ENCODE measurements at regions not wholly inside any gene's neighbourhood (a gene's known extent, or its start where the extent isn't known, plus 50 kb on each side); places are given as distances from the start of the nearest gene placed in this dataset.
A peak's percentile ranks its signal among the peaks of the same experiment; 100 is the strongest.

DNA sequence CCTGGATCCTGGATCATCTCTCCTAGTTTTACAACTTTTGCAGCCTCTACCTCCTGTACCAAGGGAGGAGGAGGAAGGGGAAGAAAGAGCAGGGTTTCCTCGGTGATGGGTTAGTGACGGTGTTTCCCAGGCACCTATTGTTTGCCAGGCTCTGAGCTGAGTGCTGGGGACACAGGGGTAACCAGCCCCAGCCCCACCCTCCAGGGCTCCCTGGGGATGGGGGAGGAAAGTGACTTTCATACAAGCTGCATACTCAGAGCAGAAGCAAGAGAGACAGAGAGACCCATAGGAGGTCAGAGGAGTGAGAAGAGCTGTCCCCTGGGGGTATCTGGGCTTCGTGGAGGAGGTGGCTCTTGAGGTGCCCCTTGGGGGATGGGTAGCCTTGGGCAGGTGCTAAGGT lies 89.4 kb upstream of the THY1 start:
- H3K9me3 Mint-ChIP-seq (ENCODE audit: low read depth), result no peaks in the 10 kb centered on the region
- TF ChIP-seq, protein P1, sequence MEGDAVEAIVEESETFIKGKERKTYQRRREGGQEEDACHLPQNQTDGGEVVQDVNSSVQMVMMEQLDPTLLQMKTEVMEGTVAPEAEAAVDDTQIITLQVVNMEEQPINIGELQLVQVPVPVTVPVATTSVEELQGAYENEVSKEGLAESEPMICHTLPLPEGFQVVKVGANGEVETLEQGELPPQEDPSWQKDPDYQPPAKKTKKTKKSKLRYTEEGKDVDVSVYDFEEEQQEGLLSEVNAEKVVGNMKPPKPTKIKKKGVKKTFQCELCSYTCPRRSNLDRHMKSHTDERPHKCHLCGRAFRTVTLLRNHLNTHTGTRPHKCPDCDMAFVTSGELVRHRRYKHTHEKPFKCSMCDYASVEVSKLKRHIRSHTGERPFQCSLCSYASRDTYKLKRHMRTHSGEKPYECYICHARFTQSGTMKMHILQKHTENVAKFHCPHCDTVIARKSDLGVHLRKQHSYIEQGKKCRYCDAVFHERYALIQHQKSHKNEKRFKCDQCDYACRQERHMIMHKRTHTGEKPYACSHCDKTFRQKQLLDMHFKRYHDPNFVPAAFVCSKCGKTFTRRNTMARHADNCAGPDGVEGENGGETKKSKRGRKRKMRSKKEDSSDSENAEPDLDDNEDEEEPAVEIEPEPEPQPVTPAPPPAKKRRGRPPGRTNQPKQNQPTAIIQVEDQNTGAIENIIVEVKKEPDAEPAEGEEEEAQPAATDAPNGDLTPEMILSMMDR (IDR thresholded peaks at IDR 0.05), result no peak
- H3K27me3 Mint-ChIP-seq (ENCODE audit: low read depth), result peaks cover 48% of the 10 kb centered on the region
- no peaks in the 10 kb centered on the region for H3K36me3 Mint-ChIP-seq (ENCODE audit: low read depth)
- no peak overlapping the region for H3K27ac Mint-ChIP-seq (ENCODE audit: unreplicated experiment)
- no peak overlapping the region for H3K4me3 Mint-ChIP-seq (ENCODE audit: unreplicated experiment)
- H3K4me1 Mint-ChIP-seq (ENCODE audit: low read depth), result peaks cover 11% of the 10 kb centered on the region
- peak; percentile 68 for DNase-seq (ENCODE audit: low spot score)

DNA sequence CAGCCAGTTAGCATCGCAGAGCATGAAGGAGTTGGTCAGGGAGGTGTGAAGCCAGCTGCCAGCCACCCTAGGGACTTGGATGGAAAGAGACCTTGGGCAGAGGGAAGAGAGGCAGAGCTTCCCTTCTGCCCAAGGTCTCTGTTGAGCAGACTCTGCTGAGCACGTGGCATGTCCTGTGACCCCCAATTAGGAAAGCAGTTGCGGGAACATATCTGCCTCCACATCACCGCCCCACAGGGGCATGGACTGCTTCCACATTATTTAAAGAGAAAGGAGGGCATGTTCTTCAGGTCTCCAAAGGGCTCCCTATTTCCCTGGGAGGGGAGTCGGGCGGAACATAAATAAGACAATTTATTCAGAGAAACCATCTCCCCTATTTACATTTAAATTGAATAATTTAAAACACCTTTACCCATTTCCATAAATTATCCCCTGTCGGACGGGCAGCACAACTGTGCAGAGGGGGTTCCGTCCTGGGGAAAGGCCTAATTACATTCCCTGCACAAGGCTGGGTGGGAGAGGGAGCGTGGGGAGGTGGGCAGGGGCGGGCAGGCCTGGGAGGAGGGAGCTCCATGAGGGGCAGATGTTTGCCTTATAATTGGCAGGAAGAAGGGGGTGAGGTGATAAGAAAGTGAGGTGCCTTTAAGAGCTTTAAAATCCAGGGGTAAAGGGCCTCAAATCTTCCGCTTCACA lies 88.8 kb upstream of the THY1 start:
- Mint-ChIP-seq H3K27me3 (ENCODE audit: low read depth) (peaks cover 43% of the 10 kb centered on the region), H3K36me3 (ENCODE audit: low read depth) (no peaks in the 10 kb centered on the region), H3K4me1 (ENCODE audit: low read depth) (peaks cover 11% of the 10 kb centered on the region), H3K27ac (ENCODE audit: unreplicated experiment) (no peak overlapping the region), H3K9me3 (ENCODE audit: low read depth) (no peaks in the 10 kb centered on the region), H3K4me3 (ENCODE audit: unreplicated experiment) (no peak overlapping the region)
- DNase-seq (ENCODE audit: low spot score), result no peak
- TF ChIP-seq, protein P1 (IDR thresholded peaks at IDR 0.05), result no peak

DNA sequence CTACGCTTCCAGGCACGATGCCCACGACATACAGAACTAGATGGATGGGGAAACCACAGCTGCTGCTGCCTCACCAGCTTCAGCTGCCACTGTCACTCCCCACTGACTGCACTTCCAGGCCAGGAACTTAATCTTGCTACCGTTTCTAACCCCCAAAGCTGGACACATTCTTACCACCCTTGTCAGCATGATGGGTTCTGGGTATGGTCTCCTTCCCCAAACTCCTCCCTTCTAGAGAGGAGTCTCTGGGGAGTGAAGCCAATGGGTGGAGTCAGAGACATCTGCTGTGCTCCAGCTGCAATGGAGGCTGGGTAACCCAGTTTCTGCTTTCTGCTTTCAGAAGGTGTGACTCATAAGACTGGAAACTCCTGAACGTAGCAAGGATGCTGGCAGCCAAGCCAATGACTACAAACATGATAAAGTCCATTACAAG lies 87.0 kb upstream of the THY1 start:
- no peak overlapping the region for H3K4me3 Mint-ChIP-seq (ENCODE audit: unreplicated experiment)
- H3K27me3 Mint-ChIP-seq (ENCODE audit: low read depth), result peaks cover 29% of the 10 kb centered on the region
- no peaks in the 10 kb centered on the region for H3K36me3 Mint-ChIP-seq (ENCODE audit: low read depth)
- H3K4me1 Mint-ChIP-seq (ENCODE audit: low read depth), result peaks cover 11% of the 10 kb centered on the region
- TF ChIP-seq, protein P1 (IDR thresholded peaks at IDR 0.05), result no peak
- H3K27ac Mint-ChIP-seq (ENCODE audit: unreplicated experiment), result no peak overlapping the region
- DNase-seq (ENCODE audit: low spot score), result no peak
- H3K9me3 Mint-ChIP-seq (ENCODE audit: low read depth), result no peaks in the 10 kb centered on the region

DNA sequence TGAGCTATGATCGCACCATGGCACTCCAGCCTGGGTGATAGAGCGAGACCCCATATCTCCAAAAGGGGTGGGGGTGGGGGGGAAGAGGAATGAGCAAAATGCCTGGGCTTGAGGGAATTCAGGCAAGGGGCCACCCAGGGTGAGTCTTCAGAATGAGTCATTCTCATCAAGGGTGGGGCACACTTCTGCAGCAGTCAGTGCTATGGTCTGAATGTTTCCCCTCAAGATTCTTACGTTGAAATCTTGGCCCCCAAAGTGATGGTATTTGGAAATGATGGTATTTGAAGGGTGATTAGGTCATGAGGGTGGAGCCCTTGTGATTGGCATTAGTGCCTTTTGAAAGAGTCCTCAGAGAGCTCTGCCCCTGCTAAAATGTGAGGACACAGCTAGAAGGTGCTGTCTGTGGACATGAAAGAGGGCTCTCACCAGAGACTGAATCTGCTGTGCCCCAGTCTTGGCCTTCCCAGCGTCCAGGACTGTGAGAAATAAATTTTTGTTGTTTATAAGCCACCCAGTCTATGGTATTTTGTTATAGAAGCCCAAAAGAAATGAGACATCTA lies 86.4 kb upstream of the THY1 start:
- H3K4me3 Mint-ChIP-seq (ENCODE audit: unreplicated experiment), result no peak overlapping the region
- TF ChIP-seq, protein P1 (IDR thresholded peaks at IDR 0.05), result no peak
- no peaks in the 10 kb centered on the region for H3K9me3 Mint-ChIP-seq (ENCODE audit: low read depth)
- DNase-seq (ENCODE audit: low spot score), result no peak
- H3K36me3 Mint-ChIP-seq (ENCODE audit: low read depth), result no peaks in the 10 kb centered on the region
- peaks cover 11% of the 10 kb centered on the region for H3K4me1 Mint-ChIP-seq (ENCODE audit: low read depth)
- no peak overlapping the region for H3K27ac Mint-ChIP-seq (ENCODE audit: unreplicated experiment)
- H3K27me3 Mint-ChIP-seq (ENCODE audit: low read depth), result peaks cover 25% of the 10 kb centered on the region

DNA sequence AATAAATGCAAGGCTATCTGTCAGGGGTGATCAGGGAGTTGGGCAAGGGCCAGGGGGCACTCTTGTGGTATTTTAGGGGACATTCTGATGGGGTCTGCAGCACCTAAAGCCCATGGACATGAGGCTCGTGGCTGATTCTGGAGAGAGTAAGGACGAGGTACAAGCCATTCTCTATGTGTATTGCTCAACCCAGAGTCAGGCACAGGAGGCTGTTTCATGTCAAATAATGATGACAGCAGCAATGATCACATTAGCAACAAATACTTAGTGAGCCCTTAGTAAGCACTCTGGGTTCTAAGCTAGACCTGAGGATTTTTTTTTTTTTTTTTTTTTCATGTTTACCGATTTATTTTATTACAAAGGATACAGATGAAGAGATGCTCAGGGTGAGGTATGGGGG lies 83.5 kb upstream of the THY1 start:
- Mint-ChIP-seq H3K4me3 (ENCODE audit: unreplicated experiment) (no peak overlapping the region), H3K27me3 (ENCODE audit: low read depth) (peaks cover 22% of the 10 kb centered on the region), H3K4me1 (ENCODE audit: low read depth) (peaks cover 11% of the 10 kb centered on the region), H3K27ac (ENCODE audit: unreplicated experiment) (no peak overlapping the region), H3K9me3 (ENCODE audit: low read depth) (no peaks in the 10 kb centered on the region), H3K36me3 (ENCODE audit: low read depth) (no peaks in the 10 kb centered on the region)
- DNase-seq (ENCODE audit: low spot score), result no peak
- TF ChIP-seq, protein P1 (IDR thresholded peaks at IDR 0.05), result no peak

Measured in chondrocyte (in vitro differentiated cells).